ENCODE measurements at regions not wholly inside any gene's neighbourhood (a gene's known extent, or its start where the extent isn't known, plus 50 kb on each side); places are given as distances from the start of the nearest gene placed in this dataset.

- Histone ChIP-seq H3K27me3 (ENCODE audit: control insufficient read depth, insufficient read depth, low read length) (no peaks in the 10 kb centered on the region), H3K4me1 (ENCODE audit: control insufficient read depth, insufficient read depth, low read length) (no peaks in the 10 kb centered on the region), H3K27ac (ENCODE audit: low read length) (no peak overlapping the region), H3K4me3 (ENCODE audit: low read depth in 2 of 2, low read length in 2 of 2) (no peak overlapping the region), H3K36me3 (ENCODE audit: control insufficient read depth, insufficient read depth, low read length) (no peaks in the 10 kb centered on the region), H3K9me3 (ENCODE audit: control insufficient read depth, insufficient read depth, low read depth, low read length) (no peaks in the 10 kb centered on the region)
- DNase-seq (ENCODE audit: low read depth, low spot score) (no peak), ATAC-seq (no peak)
- CTCF ChIA-PET = no interaction called here
- TF ChIP-seq TCF7L2 (IDR thresholded peaks at IDR 0.05; ENCODE audit: low read depth, low read length) (no peak), POLR2AphosphoS5 (IDR thresholded peaks at IDR 0.05; ENCODE audit: low read depth, low read length) (no peak), CTCF (IDR thresholded peaks at IDR 0.05) (no peak), REST (IDR thresholded peaks at IDR 0.05; ENCODE audit: insufficient read depth in 1 of 2, low read depth in 2 of 2, low read length in 1 of 2) (no peak), SIN3A (IDR thresholded peaks at IDR 0.05; ENCODE audit: borderline replicate concordance, insufficient read depth, low read depth, low read length) (no peak)
- POLR2A ChIA-PET = no interaction called here
- intact Hi-C loops (cut with micrococcal nuclease; ENCODE audit: unreplicated experiment) (no loop called here), in situ Hi-C loops (cut with HindIII; ENCODE audit: low pct_unique_long_range_greater_than_20kb, low sequenced_read_pairs) (no loop called here)
- BruUV-seq (replicated peaks) = no TSS peak
Observed at GRCh38 chr2:37784759-37785149, 113.3 kb upstream of the CDC42EP3 start.

GRCh38 chr2:37786191-37786698 is 114.8 kb upstream of the CDC42EP3 start:
- Histone ChIP-seq H3K4me1 (ENCODE audit: control insufficient read depth, insufficient read depth, low read length) (no peaks in the 10 kb centered on the region), H3K9me3 (ENCODE audit: control insufficient read depth, insufficient read depth, low read depth, low read length) (no peaks in the 10 kb centered on the region), H3K27ac (ENCODE audit: low read length) (no peak overlapping the region), H3K27me3 (ENCODE audit: control insufficient read depth, insufficient read depth, low read length) (no peaks in the 10 kb centered on the region), H3K4me3 (ENCODE audit: low read depth in 2 of 2, low read length in 2 of 2) (no peak overlapping the region), H3K36me3 (ENCODE audit: control insufficient read depth, insufficient read depth, low read length) (no peaks in the 10 kb centered on the region)
- ATAC-seq (no peak), DNase-seq (ENCODE audit: low read depth, low spot score) (no peak)
- in situ Hi-C loops (cut with HindIII; ENCODE audit: low pct_unique_long_range_greater_than_20kb, low sequenced_read_pairs) (no loop called here), intact Hi-C loops (cut with micrococcal nuclease; ENCODE audit: unreplicated experiment) (no loop called here)
- no peak for TF ChIP-seq REST (IDR thresholded peaks at IDR 0.05; ENCODE audit: insufficient read depth in 1 of 2, low read depth in 2 of 2, low read length in 1 of 2)
- TF ChIP-seq TCF7L2 (IDR thresholded peaks at IDR 0.05; ENCODE audit: low read depth, low read length) = no peak
- no peak for TF ChIP-seq CTCF (IDR thresholded peaks at IDR 0.05)
- TF ChIP-seq SIN3A (IDR thresholded peaks at IDR 0.05; ENCODE audit: borderline replicate concordance, insufficient read depth, low read depth, low read length) = no peak
- TF ChIP-seq POLR2AphosphoS5 (IDR thresholded peaks at IDR 0.05; ENCODE audit: low read depth, low read length) = no peak
- ChIA-PET POLR2A (no interaction called here), CTCF (no interaction called here)
- no TSS peak for BruUV-seq (replicated peaks)
